Prostate gland (tissue), 2 donors: ENCODE measurements at regions not wholly inside any gene's neighbourhood (a gene's known extent, or its start where the extent isn't known, plus 50 kb on each side); places are given as distances from the start of the nearest gene placed in this dataset.

Source experiments
- DNase-seq: peaks from one replicate; pipeline ENCODE4 v3.0.0-alpha.2; 2019; ENCODE audit warnings: low spot score
- H3K27ac ChIP-seq, 2 donors: fragments of 200-600 bp; sonication (generic); 2 replicates each; pipeline ENCODE4 v1.5.1; 2017 to 2019
- H3K27me3 ChIP-seq: fragments of 200-600 bp; sonication (generic); replicated peaks from 2 replicates; pipeline ENCODE4 v1.5.1; 2019; ENCODE audit not compliant: insufficient read depth
- H3K36me3 ChIP-seq, 2 donors: fragments of 200-600 bp; sonication (generic); 1 replicate in 1 of 2; 2 replicates in 1 of 2; pipeline versions ENCODE4 v1.5.1 to v1.8.1; 2017 to 2019
- H3K4me1 ChIP-seq: fragments of 200-600 bp; sonication (generic); replicated peaks from 2 replicates; pipeline ENCODE4 v1.5.1; 2019
- H3K4me3 ChIP-seq, 2 donors: fragments of 200-600 bp; sonication (generic); 2 replicates each; pipeline ENCODE4 v1.5.1; 2017 to 2019
- H3K9me3 ChIP-seq: fragments of 200-600 bp; sonication (generic); 2 replicates; pipeline ENCODE4 v1.5.1; 2017
- POLR2A ChIP-seq: fragments of 450-650 bp; IDR thresholded peaks from one replicate; pipeline ENCODE4 v1.6.1; 2016; ENCODE audit warnings: antibody characterized with exemption, mild to moderate bottlenecking
- POLR2AphosphoS5 ChIP-seq: sonication (generic); formaldehyde crosslinking; IDR thresholded peaks from one replicate; pipeline ENCODE4 v1.6.1; 2017; ENCODE audit warnings: antibody characterized with exemption
- WGBS: methylation state at CpG from one replicate; pipeline ENCODE4 v1.1.5; 2018; 5-methylcytosine and 5-hydroxymethylcytosine counted together
- intact Hi-C: fragments of 100-400 bp; cut with DNase I; formaldehyde crosslinking; loops from one replicate; pipeline ENCODE4 v1.14.2; 2022
- TF ChIP-seq, protein P1 (sequence below), 4 experiments: fragments of 200-600 bp in 2 of 4; fragments of 450-650 bp in 2 of 4; sonication (generic) in 2 of 4; IDR thresholded peaks; 1 replicate in 3 of 4; 2 replicates in 1 of 4; pipeline ENCODE4 v1.5.1; 2016 to 2019; ENCODE audit warnings: antibody characterized with exemption in 4 of 4, mild to moderate bottlenecking in 2 of 4, moderate library complexity in 2 of 4

DNA sequence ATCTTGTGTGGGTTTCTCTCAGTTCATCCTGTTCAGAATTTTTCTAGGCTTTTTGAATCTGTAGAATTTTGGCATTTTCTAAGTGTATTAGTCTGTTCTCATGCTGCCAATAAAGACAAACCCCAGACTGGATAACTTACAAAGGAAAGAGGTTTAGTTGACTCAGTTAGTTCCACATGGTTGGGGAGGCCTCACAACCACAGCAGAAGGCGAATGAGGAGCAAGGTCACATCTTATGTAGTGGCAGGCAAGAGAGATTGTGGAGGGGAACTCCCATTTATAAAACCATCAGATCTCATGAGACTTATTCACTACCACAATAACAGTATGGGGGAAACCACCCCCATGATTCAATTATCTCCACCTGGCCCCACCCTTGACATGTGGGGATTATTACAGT lies 199.2 kb downstream of the ST6GAL2 start:
- H3K4me3 ChIP-seq = no peak overlapping the region
- H3K9me3 ChIP-seq = no peaks in the 10 kb centered on the region
- no peak overlapping the region for H3K27ac ChIP-seq
- intact Hi-C loops = no loop called here
- WGBS = 96% methylated on average over 1 of the region's 1 CpG
- H3K36me3 ChIP-seq = no peaks in the 10 kb centered on the region
- H3K27me3 ChIP-seq = no peaks in the 10 kb centered on the region
- TF ChIP-seq POLR2A (no peak), POLR2AphosphoS5 (no peak)
- TF ChIP-seq, protein P1, sequence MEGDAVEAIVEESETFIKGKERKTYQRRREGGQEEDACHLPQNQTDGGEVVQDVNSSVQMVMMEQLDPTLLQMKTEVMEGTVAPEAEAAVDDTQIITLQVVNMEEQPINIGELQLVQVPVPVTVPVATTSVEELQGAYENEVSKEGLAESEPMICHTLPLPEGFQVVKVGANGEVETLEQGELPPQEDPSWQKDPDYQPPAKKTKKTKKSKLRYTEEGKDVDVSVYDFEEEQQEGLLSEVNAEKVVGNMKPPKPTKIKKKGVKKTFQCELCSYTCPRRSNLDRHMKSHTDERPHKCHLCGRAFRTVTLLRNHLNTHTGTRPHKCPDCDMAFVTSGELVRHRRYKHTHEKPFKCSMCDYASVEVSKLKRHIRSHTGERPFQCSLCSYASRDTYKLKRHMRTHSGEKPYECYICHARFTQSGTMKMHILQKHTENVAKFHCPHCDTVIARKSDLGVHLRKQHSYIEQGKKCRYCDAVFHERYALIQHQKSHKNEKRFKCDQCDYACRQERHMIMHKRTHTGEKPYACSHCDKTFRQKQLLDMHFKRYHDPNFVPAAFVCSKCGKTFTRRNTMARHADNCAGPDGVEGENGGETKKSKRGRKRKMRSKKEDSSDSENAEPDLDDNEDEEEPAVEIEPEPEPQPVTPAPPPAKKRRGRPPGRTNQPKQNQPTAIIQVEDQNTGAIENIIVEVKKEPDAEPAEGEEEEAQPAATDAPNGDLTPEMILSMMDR (IDR thresholded peaks at IDR 0.05) = no peak
- no peaks in the 10 kb centered on the region for H3K4me1 ChIP-seq
- no peak for DNase-seq

DNA sequence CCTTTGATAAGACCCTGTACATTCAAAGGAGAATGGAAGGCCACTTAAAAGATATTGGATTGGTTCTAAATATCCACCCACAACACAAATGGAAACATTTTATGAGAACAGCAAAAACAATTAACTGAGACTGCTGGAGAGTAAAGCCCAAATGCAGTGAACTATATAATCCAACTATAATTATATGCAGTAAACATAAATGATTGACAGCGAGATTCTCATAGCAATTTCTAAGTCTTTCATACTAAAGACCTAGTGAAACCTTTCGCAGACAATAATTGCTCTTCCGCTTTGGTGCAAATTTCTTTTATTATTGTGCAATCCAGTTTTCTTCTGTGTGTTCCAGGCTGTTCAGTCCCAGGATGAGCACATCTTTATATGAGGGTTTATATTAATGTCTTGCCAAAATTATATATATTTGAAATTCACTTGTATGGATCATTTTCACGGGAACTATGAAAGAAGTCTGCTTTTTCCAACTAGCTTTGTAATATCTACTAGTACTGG lies 190.9 kb downstream of the ST6GAL2 start:
- no peak for DNase-seq
- Histone ChIP-seq H3K27me3 (no peaks in the 10 kb centered on the region), H3K4me1 (no peaks in the 10 kb centered on the region), H3K9me3 (no peaks in the 10 kb centered on the region), H3K36me3 (no peaks in the 10 kb centered on the region), H3K4me3 (no peak overlapping the region), H3K27ac (no peak overlapping the region)
- intact Hi-C loops = no loop called here
- 96% methylated on average over 4 of the region's 4 CpGs for WGBS
- no peak for TF ChIP-seq POLR2AphosphoS5
- TF ChIP-seq, protein P1 (IDR thresholded peaks at IDR 0.05) = no peak
- TF ChIP-seq POLR2A = no peak

DNA sequence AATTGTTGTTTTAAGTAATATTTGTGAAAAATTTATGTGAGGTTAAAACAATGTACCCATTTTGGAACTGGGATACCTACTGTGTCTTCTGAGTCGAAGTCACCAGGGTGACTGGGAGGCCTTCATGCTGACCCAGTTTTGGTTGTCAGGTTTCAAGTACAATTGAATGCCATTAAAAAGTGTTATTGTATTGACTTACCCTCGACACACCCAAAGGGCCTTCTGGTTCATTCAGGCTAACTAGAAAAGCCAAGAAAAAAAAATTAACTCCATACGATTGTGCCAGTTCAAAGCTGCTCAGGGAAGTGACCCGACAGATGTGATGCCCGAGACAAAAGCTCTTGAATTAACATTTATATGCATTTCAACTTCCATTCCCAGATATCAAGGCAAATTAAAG lies 190.0 kb downstream of the ST6GAL2 start:
- H3K36me3 ChIP-seq = no peaks in the 10 kb centered on the region
- H3K27me3 ChIP-seq = no peaks in the 10 kb centered on the region
- 76% methylated on average over 5 of the region's 5 CpGs for WGBS
- no peak overlapping the region for H3K4me3 ChIP-seq
- H3K9me3 ChIP-seq = no peaks in the 10 kb centered on the region
- no peak for DNase-seq
- no peak overlapping the region for H3K27ac ChIP-seq
- H3K4me1 ChIP-seq = no peaks in the 10 kb centered on the region
- intact Hi-C loops = no loop called here
- TF ChIP-seq POLR2AphosphoS5 = no peak
- TF ChIP-seq, protein P1 (IDR thresholded peaks at IDR 0.05) = no peak
- no peak for TF ChIP-seq POLR2A

DNA sequence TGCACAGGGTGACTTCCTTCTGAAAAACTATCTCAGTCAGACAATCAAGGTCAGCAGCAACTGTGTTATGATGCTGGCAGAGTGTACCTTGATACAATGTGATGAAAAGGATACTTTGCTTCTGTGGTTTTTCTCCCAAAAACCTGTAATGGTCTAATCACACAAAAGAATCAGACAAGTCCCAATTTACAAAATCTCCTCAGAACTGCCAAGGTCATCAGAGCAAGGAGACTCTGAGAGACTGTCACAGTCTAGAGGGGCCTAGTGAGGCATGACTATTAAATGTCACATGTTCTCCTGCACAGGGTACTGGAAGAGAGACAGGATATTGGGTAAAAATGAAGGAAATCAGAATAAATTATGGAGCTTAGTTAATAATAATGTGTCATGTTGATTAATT lies 185.4 kb downstream of the ST6GAL2 start:
- Histone ChIP-seq H3K4me3 (no peak overlapping the region), H3K9me3 (no peaks in the 10 kb centered on the region), H3K27ac (no peak overlapping the region), H3K4me1 (no peaks in the 10 kb centered on the region), H3K36me3 (no peaks in the 10 kb centered on the region), H3K27me3 (no peaks in the 10 kb centered on the region)
- intact Hi-C loops = no loop called here
- DNase-seq = no peak
- TF ChIP-seq, protein P1 (IDR thresholded peaks at IDR 0.05) = no peak
- TF ChIP-seq POLR2A (no peak), POLR2AphosphoS5 (no peak)

DNA sequence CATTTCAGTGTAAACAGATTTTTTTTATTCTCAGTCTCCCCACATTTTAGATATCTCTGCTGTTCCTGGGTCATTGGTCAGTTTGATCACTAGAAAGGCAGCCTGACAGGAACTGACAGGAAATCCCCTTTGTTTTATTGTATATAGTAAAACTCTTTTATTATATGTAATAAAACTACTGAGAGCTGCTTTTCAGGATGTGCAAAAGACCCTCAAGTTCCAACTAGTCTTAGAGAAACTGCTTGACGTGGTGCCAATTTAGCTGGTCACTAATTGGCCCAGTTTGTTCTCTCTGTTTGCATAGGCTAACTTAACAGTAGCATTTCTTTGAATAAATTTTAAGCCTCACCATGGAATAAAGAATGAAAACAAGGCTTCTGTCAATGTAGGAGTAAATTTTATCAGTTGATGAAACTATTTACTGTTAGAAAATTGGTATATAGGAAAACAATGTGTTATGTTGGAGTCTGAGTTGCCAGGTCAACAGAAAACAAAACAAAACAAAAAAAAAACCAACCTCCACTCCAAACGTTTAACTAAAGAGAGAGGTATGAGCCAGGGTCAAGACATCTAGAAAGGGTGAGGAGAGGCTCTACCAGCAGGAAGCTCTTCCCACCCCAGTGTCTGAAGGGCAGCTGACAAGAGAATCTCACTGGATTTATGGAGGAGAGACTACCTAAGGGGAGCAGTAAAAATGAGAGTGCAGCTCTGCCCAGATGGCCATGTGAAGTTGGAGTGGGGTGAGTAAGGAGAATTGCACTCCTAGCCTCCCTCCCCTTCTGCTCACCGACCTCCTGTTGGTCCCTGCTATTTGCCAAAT lies 184.6 kb downstream of the ST6GAL2 start:
- H3K4me3 ChIP-seq = no peak overlapping the region
- no peak for DNase-seq
- no peaks in the 10 kb centered on the region for H3K9me3 ChIP-seq
- WGBS = 34% methylated on average over 3 of the region's 3 CpGs
- TF ChIP-seq, protein P1 (IDR thresholded peaks at IDR 0.05) = no peak
- TF ChIP-seq POLR2AphosphoS5 (no peak), POLR2A (no peak)
- intact Hi-C loops = no loop called here
- H3K27ac ChIP-seq = no peak overlapping the region
- H3K27me3 ChIP-seq = no peaks in the 10 kb centered on the region
- no peaks in the 10 kb centered on the region for H3K4me1 ChIP-seq
- no peaks in the 10 kb centered on the region for H3K36me3 ChIP-seq
